Smooth muscle cell (in vitro differentiated cells): ENCODE measurements at regions not wholly inside any gene's neighbourhood (a gene's known extent, or its start where the extent isn't known, plus 50 kb on each side); places are given as distances from the start of the nearest gene placed in this dataset.

Experiments used
- DNase-seq: peaks from one replicate; lab custom pipeline; 2025; ENCODE audit not compliant: unreplicated experiment; lab: John Stamatoyannopoulos, UW
- H2AFZ ChIP-seq: fragments of 200-600 bp; sonication (generic); 2 replicates; pipeline ENCODE4 v1.6.0; 2016; ENCODE audit warnings: antibody characterized with exemption, low read depth, mild to moderate bottlenecking
- H3F3A ChIP-seq: fragments of 200-600 bp; sonication (generic); 2 replicates; pipeline ENCODE4 v1.6.0; 2017; ENCODE audit warnings: antibody characterized with exemption, low read depth
- H3K27ac ChIP-seq: fragments of 200-600 bp; sonication (generic); 2 replicates; pipeline ENCODE4 v1.5.1; 2016; ENCODE audit warnings: low read depth, mild to moderate bottlenecking
- H3K27me3 ChIP-seq: fragments of 200-600 bp; sonication (generic); 2 replicates; pipeline ENCODE4 v1.6.1; 2016; ENCODE audit warnings: low read depth, mild to moderate bottlenecking
- H3K36me3 ChIP-seq: fragments of 200-600 bp; sonication (generic); 2 replicates; pipeline ENCODE4 v1.5.1; 2016; ENCODE audit warnings: low read depth
- H3K4me1 ChIP-seq: fragments of 200-600 bp; sonication (generic); 2 replicates; pipeline ENCODE4 v1.5.1; 2016; ENCODE audit warnings: low read depth
- H3K4me2 ChIP-seq: fragments of 200-600 bp; sonication (generic); 2 replicates; pipeline ENCODE4 v1.6.0; 2016; ENCODE audit warnings: mild to moderate bottlenecking
- H3K4me3 ChIP-seq: fragments of 200-600 bp; sonication (generic); 2 replicates; pipeline ENCODE4 v1.5.1; 2016; ENCODE audit warnings: mild to moderate bottlenecking
- H3K79me2 ChIP-seq: fragments of 200-600 bp; sonication (generic); 2 replicates; pipeline ENCODE4 v1.6.0; 2016; ENCODE audit warnings: low read depth, mild to moderate bottlenecking
- H3K9ac ChIP-seq: fragments of 200-600 bp; sonication (generic); 2 replicates; pipeline ENCODE4 v1.6.0; 2016; ENCODE audit warnings: low read depth
- H3K9me3 ChIP-seq: fragments of 200-600 bp; sonication (generic); replicated peaks from 2 replicates; pipeline ENCODE4 v1.5.1; 2016; ENCODE audit warnings: low read depth
- H4K20me1 ChIP-seq: fragments of 200-600 bp; sonication (generic); 2 replicates; pipeline ENCODE4 v1.6.0; 2016; ENCODE audit warnings: low read depth
- CTCF ChIP-seq: fragments of 200-600 bp; sonication (generic); IDR thresholded peaks from 2 replicates; pipeline ENCODE4 v1.5.1; 2017; ENCODE audit warnings: borderline replicate concordance, mild to moderate bottlenecking, antibody characterized with exemption; ENCODE audit not compliant: insufficient read depth, poor library complexity, severe bottlenecking
- WGBS: methylation state at CpG from one replicate; pipeline ENCODE4 v1.1.7; 2016; ENCODE audit warnings: low lambda C conversion rate; 5-methylcytosine and 5-hydroxymethylcytosine counted together

- H3K9me3 ChIP-seq: no peaks in the 10 kb centered on the region
- no peak for DNase-seq
- H3F3A ChIP-seq: no peaks in the 10 kb centered on the region
- H3K4me2 ChIP-seq: no peak overlapping the region
- no peak overlapping the region for H2AFZ ChIP-seq
- H3K36me3 ChIP-seq: no peaks in the 10 kb centered on the region
- no peak for TF ChIP-seq CTCF
- no peak overlapping the region for H3K27ac ChIP-seq
- H3K4me1 ChIP-seq: no peaks in the 10 kb centered on the region
- H3K79me2 ChIP-seq: no peaks in the 10 kb centered on the region
- H3K27me3 ChIP-seq: no peaks in the 10 kb centered on the region
- H3K9ac ChIP-seq: no peak overlapping the region
- H4K20me1 ChIP-seq: no peaks in the 10 kb centered on the region
- no peak overlapping the region for H3K4me3 ChIP-seq
Observed at GRCh38 chr6:80930376-80930775, 822.1 kb downstream of the TENT5A start.

DNA sequence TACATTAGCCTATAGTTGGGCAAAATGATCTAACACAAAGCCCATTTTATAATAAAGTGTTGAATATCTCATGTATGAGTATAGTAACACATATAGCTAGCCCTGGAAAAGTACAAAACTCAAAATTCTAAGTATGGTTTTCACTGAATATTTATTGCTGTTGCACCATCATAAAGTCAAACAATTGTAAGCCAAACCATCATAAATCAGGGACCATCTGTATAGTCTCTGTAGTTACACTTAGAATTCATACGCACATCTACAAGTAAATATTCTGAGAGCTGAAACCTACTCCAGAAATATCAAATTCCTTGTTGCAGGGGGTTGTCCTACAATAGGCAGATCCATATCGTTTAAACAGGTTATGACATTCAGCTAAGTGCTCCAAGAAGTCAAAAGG lies 817.3 kb downstream of the BCKDHB start:
- Histone ChIP-seq H3K79me2 (no peaks in the 10 kb centered on the region), H2AFZ (no peak overlapping the region), H3K27me3 (no peaks in the 10 kb centered on the region), H4K20me1 (no peaks in the 10 kb centered on the region), H3K4me3 (no peak overlapping the region), H3F3A (no peaks in the 10 kb centered on the region), H3K9ac (no peak overlapping the region), H3K4me1 (no peaks in the 10 kb centered on the region), H3K9me3 (no peaks in the 10 kb centered on the region), H3K27ac (no peak overlapping the region), H3K4me2 (no peak overlapping the region), H3K36me3 (no peaks in the 10 kb centered on the region)
- 94% methylated on average over 2 of the region's 2 CpGs for WGBS
- no peak for DNase-seq
- TF ChIP-seq CTCF: no peak

DNA sequence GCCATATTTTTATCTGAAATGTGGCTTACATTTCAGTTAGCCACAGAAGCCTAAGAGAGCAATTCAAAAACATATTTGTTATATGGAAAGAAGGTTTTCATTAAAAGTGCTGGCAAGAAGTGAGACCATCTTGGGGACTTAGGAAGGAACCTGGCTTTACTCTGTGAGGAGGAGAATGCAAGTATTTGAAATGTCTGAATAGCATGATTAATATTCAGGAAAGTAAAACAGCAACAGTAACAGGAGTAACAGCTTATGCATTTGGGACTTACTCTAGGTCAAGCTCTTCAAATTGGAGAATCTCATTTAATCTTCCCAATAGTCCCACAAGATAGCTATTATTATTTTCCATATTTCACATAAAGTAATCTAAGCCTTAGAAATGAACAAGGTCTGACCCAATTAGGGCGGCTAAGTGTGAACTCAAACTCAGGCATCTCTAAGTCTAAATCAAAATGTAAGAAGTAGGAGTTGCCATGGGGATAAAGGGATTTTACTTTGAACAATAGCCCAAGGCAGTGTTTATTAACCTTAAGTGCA lies 816.5 kb downstream of the BCKDHB start:
- TF ChIP-seq CTCF: no peak

DNA sequence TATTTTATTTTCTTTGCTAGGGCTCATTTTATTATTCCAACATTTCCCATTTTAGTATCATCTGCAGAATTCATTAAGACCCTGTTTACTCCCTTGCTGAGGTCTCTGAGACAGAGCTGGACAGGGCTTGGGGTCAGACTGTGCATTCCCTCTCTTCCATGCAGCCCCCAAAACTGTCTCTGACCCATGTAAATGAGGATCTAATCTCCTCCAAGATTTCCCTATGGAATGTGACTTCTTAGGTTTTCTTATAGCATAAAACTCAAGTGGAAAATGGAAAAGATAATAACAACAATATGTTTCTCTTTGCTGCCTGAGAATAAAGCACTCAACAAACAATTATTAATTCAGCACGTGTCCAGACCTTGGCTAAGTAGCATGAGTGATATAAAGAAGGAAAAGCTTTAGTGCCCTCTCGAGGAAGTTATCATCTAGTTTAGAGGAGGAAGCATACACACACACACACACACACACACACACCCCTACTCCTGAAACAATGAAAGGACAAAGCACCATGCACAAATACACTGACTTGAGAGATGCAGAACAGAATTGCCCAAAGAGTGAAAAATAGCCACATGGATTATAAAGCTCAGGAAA lies 815.5 kb downstream of the BCKDHB start:
- DNase-seq: no peak

More for the DNA sequence above, 816.5 kb downstream of the BCKDHB start:
- H3K36me3 ChIP-seq: no peaks in the 10 kb centered on the region
- H3K79me2 ChIP-seq: no peaks in the 10 kb centered on the region
- no peaks in the 10 kb centered on the region for H3K4me1 ChIP-seq
- no peak overlapping the region for H3K9ac ChIP-seq
- no peak overlapping the region for H3K27ac ChIP-seq
- no peaks in the 10 kb centered on the region for H3K9me3 ChIP-seq
- 92% methylated on average over 1 of the region's 1 CpG for WGBS
- no peaks in the 10 kb centered on the region for H4K20me1 ChIP-seq
- no peaks in the 10 kb centered on the region for H3K27me3 ChIP-seq
- H2AFZ ChIP-seq: no peak overlapping the region
- no peaks in the 10 kb centered on the region for H3F3A ChIP-seq
- no peak overlapping the region for H3K4me3 ChIP-seq
- H3K4me2 ChIP-seq: no peak overlapping the region
- DNase-seq: no peak

More for the DNA sequence above, 815.5 kb downstream of the BCKDHB start:
- Histone ChIP-seq H2AFZ (no peak overlapping the region), H3K4me3 (no peak overlapping the region), H3K27me3 (no peaks in the 10 kb centered on the region), H3K9me3 (no peaks in the 10 kb centered on the region), H3K9ac (no peak overlapping the region), H3K79me2 (no peaks in the 10 kb centered on the region), H3F3A (no peaks in the 10 kb centered on the region), H3K4me2 (no peak overlapping the region), H4K20me1 (no peaks in the 10 kb centered on the region), H3K4me1 (no peaks in the 10 kb centered on the region), H3K36me3 (no peaks in the 10 kb centered on the region), H3K27ac (no peak overlapping the region)
- 71% methylated on average over 2 of the region's 2 CpGs for WGBS
- TF ChIP-seq CTCF: no peak
